K562 (cell line): ENCODE measurements at regions not wholly inside any gene's neighbourhood (a gene's known extent, or its start where the extent isn't known, plus 50 kb on each side); places are given as distances from the start of the nearest gene placed in this dataset.

Source experiments
- C11orf30 ChIP-seq: fragments of 450-650 bp; IDR thresholded peaks from 2 replicates; pipeline ENCODE4 v1.6.1; 2016; ENCODE audit warnings: low read depth, mild to moderate bottlenecking
- CBX3 ChIP-seq, 2 experiments: IDR thresholded peaks; 1 replicate in 1 of 2; 2 replicates in 1 of 2; pipeline ENCODE4 v1.6.1; 2012; ENCODE audit warnings: inconsistent platforms in 2 of 2, low read length in 2 of 2, borderline replicate concordance in 1 of 2, control low read depth in 1 of 2
- DLX4 ChIP-seq: fragments of 250-450 bp; sonication (Bioruptor Pico); IDR thresholded peaks from 2 replicates; pipeline ENCODE4 v1.6.1; 2021; ENCODE audit warnings: mild to moderate bottlenecking
- GABPB1 ChIP-seq: sonication (generic); formaldehyde crosslinking; IDR thresholded peaks from 2 replicates; pipeline ENCODE4 v1.8.0; 2022; ENCODE audit warnings: mild to moderate bottlenecking, missing genetic modification reagents
- HDAC2 ChIP-seq: fragments of 450-650 bp; IDR thresholded peaks from 2 replicates; pipeline ENCODE4 v1.6.1; 2016; ENCODE audit warnings: mild to moderate bottlenecking
- MAX ChIP-seq: sonication (generic); formaldehyde crosslinking; IDR thresholded peaks from 2 replicates; pipeline ENCODE4 v1.9.0; 2022; ENCODE audit warnings: mild to moderate bottlenecking, missing genetic modification reagents
- MCM2 ChIP-seq: fragments of 450-650 bp; IDR thresholded peaks from 2 replicates; pipeline ENCODE4 v1.6.1; 2017; ENCODE audit warnings: low read depth, mild to moderate bottlenecking
- NCOA6 ChIP-seq: fragments of 450-650 bp; IDR thresholded peaks from 2 replicates; pipeline ENCODE4 v1.6.1; 2017; ENCODE audit warnings: mild to moderate bottlenecking
- NFIC ChIP-seq: fragments of 450-650 bp; IDR thresholded peaks from 2 replicates; pipeline ENCODE4 v1.6.1; 2017; ENCODE audit warnings: mild to moderate bottlenecking, inconsistent platforms
- PHB ChIP-seq: fragments of 250-450 bp; sonication (Bioruptor Pico); IDR thresholded peaks from 2 replicates; pipeline ENCODE4 v1.5.0; 2021
- PHF21A ChIP-seq: fragments of 450-650 bp; IDR thresholded peaks from 2 replicates; pipeline ENCODE4 v1.6.1; 2017; ENCODE audit warnings: low read depth, borderline replicate concordance
- RBM39 ChIP-seq: fragments of 200-400 bp; formaldehyde crosslinking; optimal IDR thresholded peaks from 2 replicates; pipeline ENCODE3; 2018; ENCODE audit warnings: low read depth, low read length
- RCOR1 ChIP-seq, 2 experiments: IDR thresholded peaks; 2 replicates each; pipeline ENCODE4 v1.6.1; 2012; ENCODE audit warnings: low read depth in 2 of 2, low read length in 2 of 2, borderline replicate concordance in 1 of 2, improper control_type of control experiment in 1 of 2
- SMAD4 ChIP-seq: fragments of 250-450 bp; sonication (Bioruptor Pico); conservative IDR thresholded peaks from 2 replicates; pipeline ENCODE4 v1.8.0; 2021; ENCODE audit warnings: inconsistent platforms, mild to moderate bottlenecking, moderate library complexity
- SNRNP70 ChIP-seq: fragments of 200-400 bp; formaldehyde crosslinking; optimal IDR thresholded peaks from 2 replicates; pipeline ENCODE3; 2017; ENCODE audit warnings: low read depth, low read length
- SRSF7 ChIP-seq: fragments of 200-400 bp; formaldehyde crosslinking; optimal IDR thresholded peaks from 2 replicates; pipeline ENCODE3; 2017; ENCODE audit warnings: mild to moderate bottlenecking, low read depth, low read length
- TCF7 ChIP-seq: sonication (generic); IDR thresholded peaks from 2 replicates; pipeline ENCODE4 v1.6.1; 2016; ENCODE audit warnings: antibody characterized with exemption, borderline replicate concordance
- ZNF124 ChIP-seq: sonication (generic); formaldehyde crosslinking; IDR thresholded peaks from 2 replicates; pipeline ENCODE4 v1.8.1; 2022; ENCODE audit warnings: missing genetic modification reagents
- ZNF232 ChIP-seq: sonication (generic); formaldehyde crosslinking; IDR thresholded peaks from 2 replicates; pipeline ENCODE4 v1.8.0; 2022; ENCODE audit warnings: mild to moderate bottlenecking, missing genetic modification reagents
- ZNF24 ChIP-seq: fragments of 450-650 bp; IDR thresholded peaks from 2 replicates; pipeline ENCODE4 v1.6.1; 2016
- ZNF280B ChIP-seq: fragments of 250-450 bp; sonication (Bioruptor Pico); IDR thresholded peaks from 2 replicates; pipeline ENCODE4 v1.5.1; 2021; ENCODE audit warnings: mild to moderate bottlenecking
- ZNF707 ChIP-seq: fragments of 250-450 bp; sonication (Bioruptor Pico); conservative IDR thresholded peaks from 2 replicates; pipeline ENCODE4 v1.8.0; 2022; ENCODE audit warnings: inconsistent platforms, mild to moderate bottlenecking, moderate library complexity
- TF ChIP-seq, protein P1 (sequence below): fragments of 250-450 bp; sonication (Bioruptor Pico); IDR thresholded peaks from 2 replicates; pipeline ENCODE4 v1.5.0; 2022; ENCODE audit warnings: mild to moderate bottlenecking
- TF ChIP-seq, protein P2 (sequence below), 2 experiments: fragments of 200-800 bp in 1 of 2; sonication (Bioruptor generic) in 1 of 2; sonication (generic) in 1 of 2; formaldehyde crosslinking in 1 of 2; IDR thresholded peaks in 1 of 2; conservative IDR thresholded peaks in 1 of 2; 2 replicates each; pipeline versions ENCODE4 v1.5.0 to v1.6.1; 2016 to 2020; ENCODE audit warnings: missing compliant biosample characterization in 1 of 2, missing genetic modification characterization in 1 of 2, missing genetic modification reagents in 1 of 2

GRCh38 chr22:22702237-22703202, 58.1 kb downstream of the GGTLC2 start (continued):
- TF ChIP-seq, protein P1, sequence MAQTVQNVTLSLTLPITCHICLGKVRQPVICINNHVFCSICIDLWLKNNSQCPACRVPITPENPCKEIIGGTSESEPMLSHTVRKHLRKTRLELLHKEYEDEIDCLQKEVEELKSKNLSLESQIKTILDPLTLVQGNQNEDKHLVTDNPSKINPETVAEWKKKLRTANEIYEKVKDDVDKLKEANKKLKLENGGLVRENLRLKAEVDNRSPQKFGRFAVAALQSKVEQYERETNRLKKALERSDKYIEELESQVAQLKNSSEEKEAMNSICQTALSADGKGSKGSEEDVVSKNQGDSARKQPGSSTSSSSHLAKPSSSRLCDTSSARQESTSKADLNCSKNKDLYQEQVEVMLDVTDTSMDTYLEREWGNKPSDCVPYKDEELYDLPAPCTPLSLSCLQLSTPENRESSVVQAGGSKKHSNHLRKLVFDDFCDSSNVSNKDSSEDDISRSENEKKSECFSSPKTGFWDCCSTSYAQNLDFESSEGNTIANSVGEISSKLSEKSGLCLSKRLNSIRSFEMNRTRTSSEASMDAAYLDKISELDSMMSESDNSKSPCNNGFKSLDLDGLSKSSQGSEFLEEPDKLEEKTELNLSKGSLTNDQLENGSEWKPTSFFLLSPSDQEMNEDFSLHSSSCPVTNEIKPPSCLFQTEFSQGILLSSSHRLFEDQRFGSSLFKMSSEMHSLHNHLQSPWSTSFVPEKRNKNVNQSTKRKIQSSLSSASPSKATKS (CRISPR knock-in tag), result no peak
- TF ChIP-seq NFIC, result no peak
- no peak for TF ChIP-seq ZNF280B
- TF ChIP-seq SNRNP70, result peak; percentile 53
- TF ChIP-seq MCM2, result no peak
- TF ChIP-seq C11orf30, result no peak
- no peak for TF ChIP-seq SRSF7
- TF ChIP-seq, protein P2, sequence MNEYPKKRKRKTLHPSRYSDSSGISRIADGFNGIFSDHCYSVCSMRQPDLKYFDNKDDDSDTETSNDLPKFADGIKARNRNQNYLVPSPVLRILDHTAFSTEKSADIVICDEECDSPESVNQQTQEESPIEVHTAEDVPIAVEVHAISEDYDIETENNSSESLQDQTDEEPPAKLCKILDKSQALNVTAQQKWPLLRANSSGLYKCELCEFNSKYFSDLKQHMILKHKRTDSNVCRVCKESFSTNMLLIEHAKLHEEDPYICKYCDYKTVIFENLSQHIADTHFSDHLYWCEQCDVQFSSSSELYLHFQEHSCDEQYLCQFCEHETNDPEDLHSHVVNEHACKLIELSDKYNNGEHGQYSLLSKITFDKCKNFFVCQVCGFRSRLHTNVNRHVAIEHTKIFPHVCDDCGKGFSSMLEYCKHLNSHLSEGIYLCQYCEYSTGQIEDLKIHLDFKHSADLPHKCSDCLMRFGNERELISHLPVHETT (CRISPR knock-in tag; conservative IDR thresholded peaks at IDR 0.05 in 1 of 2, IDR thresholded peaks at IDR 0.05 in 1 of 2), result peak in 1 of 2 experiments; percentile 70; a peak in 1 of 4 replicates
- TF ChIP-seq TCF7, result peak; percentile 56; the same call in 1 of the 2 replicates
- TF ChIP-seq ZNF24, result no peak
- no peak for TF ChIP-seq RBM39
- no peak for TF ChIP-seq GABPB1 (CRISPR knock-in tag)
- no peak for TF ChIP-seq PHB (CRISPR knock-in tag)
- TF ChIP-seq PHF21A, result no peak
- TF ChIP-seq ZNF707, result no peak
- TF ChIP-seq HDAC2, result no peak
- no peak for TF ChIP-seq CBX3 (IDR thresholded peaks at IDR 0.05; ENCODE audit: borderline replicate concordance in 1 of 2, low read length in 2 of 2)
- no peak for TF ChIP-seq MAX (CRISPR knock-in tag)
- no peak for TF ChIP-seq NCOA6
- peak in 1 of 2 experiments; percentile 75; a peak in 2 of 4 replicates for TF ChIP-seq RCOR1 (IDR thresholded peaks at IDR 0.05; ENCODE audit: borderline replicate concordance in 1 of 2, low read depth in 2 of 2, low read length in 2 of 2)
- TF ChIP-seq SMAD4 (CRISPR knock-in tag), result no peak
- no peak for TF ChIP-seq ZNF124 (CRISPR knock-in tag)
- no peak for TF ChIP-seq DLX4 (CRISPR knock-in tag)
- TF ChIP-seq ZNF232 (CRISPR knock-in tag), result no peak
